ENCODE measurements at regions not wholly inside any gene's neighbourhood (a gene's known extent, or its start where the extent isn't known, plus 50 kb on each side); places are given as distances from the start of the nearest gene placed in this dataset.

- TF ChIP-seq POLR2AphosphoS5 (IDR thresholded peaks at IDR 0.05; ENCODE audit: low read depth): no peak
- no peak for TF ChIP-seq GABPA (IDR thresholded peaks at IDR 0.05; ENCODE audit: low read depth)
- TF ChIP-seq CTCF (IDR thresholded peaks at IDR 0.05; ENCODE audit: insufficient read depth, low read length): no peak
- TF ChIP-seq SPI1 (IDR thresholded peaks at IDR 0.05; ENCODE audit: borderline replicate concordance, low read depth): no peak
- no peak for TF ChIP-seq REST (IDR thresholded peaks at IDR 0.05; ENCODE audit: insufficient replicate concordance, low read depth)
- Histone ChIP-seq H3K27ac (replicated peaks) (no peak overlapping the region), H3K27me3 (ENCODE audit: insufficient read depth, poor library complexity, severe bottlenecking) (no peaks in the 10 kb centered on the region), H3K4me3 (replicated peaks; ENCODE audit: insufficient read depth, low read length) (no peak overlapping the region)
- DNase-seq (ENCODE audit: low read depth in 1 of 2, low spot score in 1 of 2): no peak
These were observed 349.8 kb downstream of the CDH19 start for GRCh38 chr18:66254121-66254520.

GRCh38 chr18:66252703-66253102 is 351.2 kb downstream of the CDH19 start:
- Histone ChIP-seq H3K27ac (replicated peaks) (no peak overlapping the region), H3K4me3 (replicated peaks; ENCODE audit: insufficient read depth, low read length) (no peak overlapping the region), H3K27me3 (ENCODE audit: insufficient read depth, poor library complexity, severe bottlenecking) (no peaks in the 10 kb centered on the region)
- DNase-seq (ENCODE audit: low read depth in 1 of 2, low spot score in 1 of 2): no peak
- TF ChIP-seq REST (IDR thresholded peaks at IDR 0.05; ENCODE audit: insufficient replicate concordance, low read depth) (no peak), SPI1 (IDR thresholded peaks at IDR 0.05; ENCODE audit: borderline replicate concordance, low read depth) (no peak), CTCF (IDR thresholded peaks at IDR 0.05; ENCODE audit: insufficient read depth, low read length) (no peak), POLR2AphosphoS5 (IDR thresholded peaks at IDR 0.05; ENCODE audit: low read depth) (no peak), GABPA (IDR thresholded peaks at IDR 0.05; ENCODE audit: low read depth) (no peak)

GRCh38 chr18:66235206-66235605 is 368.7 kb downstream of the CDH19 start:
- TF ChIP-seq CTCF (IDR thresholded peaks at IDR 0.05; ENCODE audit: insufficient read depth, low read length): no peak
- no peak for TF ChIP-seq REST (IDR thresholded peaks at IDR 0.05; ENCODE audit: insufficient replicate concordance, low read depth)
- TF ChIP-seq SPI1 (IDR thresholded peaks at IDR 0.05; ENCODE audit: borderline replicate concordance, low read depth): no peak
- no peak for TF ChIP-seq POLR2AphosphoS5 (IDR thresholded peaks at IDR 0.05; ENCODE audit: low read depth)
- no peak for TF ChIP-seq GABPA (IDR thresholded peaks at IDR 0.05; ENCODE audit: low read depth)
- Histone ChIP-seq H3K27me3 (ENCODE audit: insufficient read depth, poor library complexity, severe bottlenecking) (no peaks in the 10 kb centered on the region), H3K27ac (replicated peaks) (no peak overlapping the region), H3K4me3 (replicated peaks; ENCODE audit: insufficient read depth, low read length) (no peak overlapping the region)
- DNase-seq (ENCODE audit: low read depth in 1 of 2, low spot score in 1 of 2): no peak

All from HL-60 (cell line).